Lower leg skin (tissue), 4 donors: ENCODE measurements at regions not wholly inside any gene's neighbourhood (a gene's known extent, or its start where the extent isn't known, plus 50 kb on each side); places are given as distances from the start of the nearest gene placed in this dataset.

Experiments used
- DNase-seq, 2 donors: peaks; one replicate each; pipeline ENCODE4 v3.0.0-alpha.2; 2019; ENCODE audit warnings: low spot score in 2 of 2
- H3K4me3 ChIP-seq: fragments of 200-600 bp; sonication (generic); 2 replicates; pipeline ENCODE4 v1.5.1; 2017; ENCODE audit warnings: mild to moderate bottlenecking, low read depth; ENCODE audit not compliant: poor library complexity, severe bottlenecking
- POLR2A ChIP-seq, 2 donors: fragments of 450-650 bp; IDR thresholded peaks; one replicate each; pipeline ENCODE4 v1.6.1; 2016 to 2017; ENCODE audit warnings: antibody characterized with exemption in 2 of 2, mild to moderate bottlenecking in 1 of 2, moderate library complexity in 1 of 2
- WGBS, 2 donors: methylation state at CpG; one replicate each; pipeline ENCODE4 v1.1.5; 2018; 5-methylcytosine and 5-hydroxymethylcytosine counted together
- intact Hi-C: fragments of 100-400 bp; cut with DNase I; formaldehyde crosslinking; loops from one replicate; pipeline ENCODE4 v1.15.0; 2023; ENCODE audit warnings: low total_unique reads
- TF ChIP-seq, protein P1 (sequence below), 3 donors: fragments of 450-650 bp; IDR thresholded peaks; one replicate each; pipeline ENCODE4 v1.5.1; 2016; ENCODE audit warnings: antibody characterized with exemption in 3 of 3, mild to moderate bottlenecking in 3 of 3, moderate library complexity in 2 of 3

DNA sequence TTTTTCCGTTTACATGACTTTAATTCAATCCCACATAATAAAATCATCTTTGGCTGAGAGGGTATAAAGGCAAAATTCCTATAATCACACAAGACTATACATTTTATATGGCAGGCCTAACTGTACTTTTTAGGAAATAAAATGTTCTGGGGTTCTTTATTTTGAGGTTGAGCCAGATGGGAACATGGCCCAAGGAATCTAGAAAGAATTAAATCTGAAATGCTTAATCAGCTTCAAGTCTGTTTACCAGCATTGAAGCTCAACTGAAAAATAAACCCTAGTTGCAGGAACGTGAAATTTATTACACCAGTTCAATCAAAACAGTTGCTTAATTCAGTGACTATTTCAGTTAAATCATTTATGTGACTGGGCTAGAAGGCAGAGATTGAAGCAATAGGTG, 191.0 kb upstream of the BTG1 start:
- no peak for TF ChIP-seq POLR2A (IDR thresholded peaks at IDR 0.05)
- TF ChIP-seq, protein P1, sequence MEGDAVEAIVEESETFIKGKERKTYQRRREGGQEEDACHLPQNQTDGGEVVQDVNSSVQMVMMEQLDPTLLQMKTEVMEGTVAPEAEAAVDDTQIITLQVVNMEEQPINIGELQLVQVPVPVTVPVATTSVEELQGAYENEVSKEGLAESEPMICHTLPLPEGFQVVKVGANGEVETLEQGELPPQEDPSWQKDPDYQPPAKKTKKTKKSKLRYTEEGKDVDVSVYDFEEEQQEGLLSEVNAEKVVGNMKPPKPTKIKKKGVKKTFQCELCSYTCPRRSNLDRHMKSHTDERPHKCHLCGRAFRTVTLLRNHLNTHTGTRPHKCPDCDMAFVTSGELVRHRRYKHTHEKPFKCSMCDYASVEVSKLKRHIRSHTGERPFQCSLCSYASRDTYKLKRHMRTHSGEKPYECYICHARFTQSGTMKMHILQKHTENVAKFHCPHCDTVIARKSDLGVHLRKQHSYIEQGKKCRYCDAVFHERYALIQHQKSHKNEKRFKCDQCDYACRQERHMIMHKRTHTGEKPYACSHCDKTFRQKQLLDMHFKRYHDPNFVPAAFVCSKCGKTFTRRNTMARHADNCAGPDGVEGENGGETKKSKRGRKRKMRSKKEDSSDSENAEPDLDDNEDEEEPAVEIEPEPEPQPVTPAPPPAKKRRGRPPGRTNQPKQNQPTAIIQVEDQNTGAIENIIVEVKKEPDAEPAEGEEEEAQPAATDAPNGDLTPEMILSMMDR (IDR thresholded peaks at IDR 0.05): no peak
- intact Hi-C loops: no loop called here
- H3K4me3 ChIP-seq: no peak overlapping the region
- WGBS, 2 donors: 50 to 56% methylated on average over 2 of the region's 2 CpGs
- DNase-seq: no peak

DNA sequence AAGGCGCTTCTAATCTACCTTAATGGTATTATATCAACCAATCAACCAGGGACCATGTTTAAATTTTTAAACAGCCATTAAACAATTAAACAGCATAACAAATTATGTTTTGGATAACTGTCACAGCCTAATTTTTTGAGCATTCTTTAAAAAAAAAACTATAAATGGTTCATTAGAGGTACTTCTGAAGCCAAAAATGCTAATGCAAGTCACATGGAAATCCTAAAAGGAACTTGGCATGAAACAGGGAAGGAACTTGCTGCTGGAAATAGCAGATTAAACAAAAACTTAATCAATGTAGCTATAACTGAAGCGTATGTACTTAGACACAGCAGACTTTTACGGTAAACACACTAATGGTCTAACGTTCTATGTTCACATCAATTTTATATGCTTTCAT, 190.2 kb upstream of the BTG1 start:
- DNase-seq: no peak
- 54 to 63% methylated on average over 4 of the region's 4 CpGs for whole genome bisulfite sequencing, 2 donors
- no peak overlapping the region for H3K4me3 ChIP-seq
- no peak for TF ChIP-seq POLR2A (IDR thresholded peaks at IDR 0.05)
- intact Hi-C loops: no loop called here

DNA sequence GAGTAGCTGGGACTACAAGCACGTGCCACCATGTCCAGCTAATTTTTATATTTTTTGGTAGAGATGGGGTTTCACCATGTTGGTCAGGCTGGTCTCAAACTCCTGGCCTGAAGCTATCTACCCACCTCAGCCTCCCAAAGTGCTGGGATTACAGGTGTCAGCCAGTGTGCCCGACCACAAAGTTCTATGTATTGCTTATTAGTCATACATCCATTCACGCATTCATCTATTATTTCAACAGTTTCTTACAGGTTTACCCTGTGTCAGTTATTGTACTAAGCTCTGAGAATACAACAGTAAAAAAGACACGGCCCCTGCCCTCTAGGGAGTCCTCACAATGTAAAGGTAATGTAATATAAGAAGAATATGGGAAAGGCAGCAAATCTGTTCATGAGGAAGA, 188.9 kb upstream of the BTG1 start:
- H3K4me3 ChIP-seq: no peak overlapping the region
- TF ChIP-seq, protein P1 (IDR thresholded peaks at IDR 0.05): no peak
- TF ChIP-seq POLR2A (IDR thresholded peaks at IDR 0.05): no peak
- 94 to 97% methylated on average over 4 of the region's 4 CpGs for WGBS, 2 donors
- no peak for DNase-seq
- intact Hi-C loops: no loop called here

DNA sequence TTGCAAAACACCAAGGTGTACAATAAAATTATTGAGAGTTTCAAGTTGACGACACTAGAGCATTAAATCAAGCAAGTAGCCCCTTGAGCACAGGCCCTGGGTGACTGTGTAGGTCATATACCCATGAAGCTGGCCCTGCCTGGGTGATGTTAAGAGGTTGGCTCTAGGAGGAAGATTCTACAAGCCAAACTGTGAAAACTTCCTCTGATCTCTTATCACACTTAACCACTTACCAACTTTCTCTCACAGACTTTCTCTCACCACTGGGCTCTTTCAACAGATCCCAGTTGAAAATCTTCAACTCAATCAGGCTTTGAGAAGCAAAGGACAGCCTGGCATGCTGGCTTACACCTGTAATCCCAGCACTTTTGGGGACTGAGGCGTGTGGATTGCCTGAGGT, 186.9 kb upstream of the BTG1 start:
- no peak overlapping the region for H3K4me3 ChIP-seq
- DNase-seq: no peak
- TF ChIP-seq, protein P1 (IDR thresholded peaks at IDR 0.05): no peak
- intact Hi-C loops: no loop called here
- WGBS, 2 donors: 98 to 100% methylated on average over 2 of the region's 2 CpGs

DNA sequence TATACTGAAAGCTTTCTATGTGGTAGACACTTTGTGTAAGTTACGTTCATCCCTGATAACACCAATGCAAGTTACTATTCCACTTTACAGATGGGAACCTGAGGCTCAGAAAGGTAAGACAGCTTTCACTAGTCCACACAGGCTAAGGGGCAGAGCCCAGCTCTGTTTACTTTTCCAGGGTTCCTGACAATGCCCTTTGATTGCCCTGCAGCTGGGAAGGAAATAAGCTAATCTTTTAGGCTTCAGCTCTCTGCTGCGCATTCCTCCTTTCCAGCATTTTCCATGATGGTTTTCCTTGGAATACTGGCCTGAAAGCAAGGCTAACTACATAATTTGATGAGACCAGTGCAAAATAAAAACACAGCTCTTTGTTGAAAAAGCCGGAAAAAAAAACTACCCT, 185.7 kb upstream of the BTG1 start:
- no peak for DNase-seq
- intact Hi-C loops: no loop called here
- TF ChIP-seq POLR2A (IDR thresholded peaks at IDR 0.05): no peak
- TF ChIP-seq, protein P1 (IDR thresholded peaks at IDR 0.05): no peak
- 95 to 96% methylated on average over 3 of the region's 3 CpGs for WGBS, 2 donors
- H3K4me3 ChIP-seq: no peak overlapping the region

DNA sequence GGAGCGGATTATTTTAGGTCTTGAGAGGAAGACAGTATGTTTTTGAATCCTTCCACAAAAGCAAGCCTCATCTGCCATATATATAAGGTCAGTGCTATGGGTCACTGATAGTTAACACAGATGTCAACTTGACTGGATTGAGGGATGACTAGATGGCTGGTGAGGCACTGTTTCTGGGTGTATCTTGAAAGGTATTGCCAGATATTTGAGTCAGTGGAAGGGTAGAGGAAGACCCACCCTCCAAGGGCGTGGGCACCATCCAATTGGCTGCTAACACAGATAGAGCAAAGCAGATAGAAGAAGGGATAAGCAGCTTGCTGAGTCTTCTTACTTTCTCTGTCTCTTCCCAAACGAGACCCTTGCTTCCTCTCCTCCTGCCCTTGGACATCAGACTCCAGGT, 185.0 kb upstream of the BTG1 start:
- 60 to 74% methylated on average over 3 of the region's 3 CpGs for WGBS, 2 donors
- H3K4me3 ChIP-seq: no peak overlapping the region
- intact Hi-C loops: no loop called here

More for the DNA sequence above, 185.0 kb upstream of the BTG1 start:
- DNase-seq: no peak
- TF ChIP-seq POLR2A (IDR thresholded peaks at IDR 0.05): no peak
- TF ChIP-seq, protein P1 (IDR thresholded peaks at IDR 0.05): no peak
